NOMO-1 (cell line): ENCODE measurements at regions not wholly inside any gene's neighbourhood (a gene's known extent, or its start where the extent isn't known, plus 50 kb on each side); places are given as distances from the start of the nearest gene placed in this dataset.
"Not testable (repeated sequence)": the region's sequence is repeated elsewhere in the genome, so short reads cannot be mapped to it uniquely, and the experiment has no call there.

Source experiments
- DNase-seq, 2 experiments: peaks; one replicate each; lab custom pipeline; 2025; ENCODE audit not compliant: unreplicated experiment in 2 of 2; lab: John Stamatoyannopoulos, UW

- DNase-seq = no peak
These were observed 426.7 kb downstream of the TRIB2 start for GRCh38 chr2:13143451-13143850.

- no peak for DNase-seq
These were observed 440.2 kb downstream of the TRIB2 start for GRCh38 chr2:13156916-13157315.

- no peak for DNase-seq
These were observed 441.7 kb downstream of the TRIB2 start for GRCh38 chr2:13158466-13158865.

GRCh38 chr2:13180729-13181128, 464.0 kb downstream of the TRIB2 start:
- no peak for DNase-seq

GRCh38 chr2:13193075-13193474, 476.3 kb downstream of the TRIB2 start:
- peak; percentile 34 to 37 for DNase-seq

GRCh38 chr2:13193900-13194299, 477.2 kb downstream of the TRIB2 start:
- DNase-seq = peak in 1 of 2 experiments; percentile 45

- DNase-seq = no peak
These were observed 478.5 kb downstream of the TRIB2 start for GRCh38 chr2:13195270-13195669.

- no peak for DNase-seq
These were observed 480.5 kb downstream of the TRIB2 start for GRCh38 chr2:13197248-13197647.

GRCh38 chr2:13201924-13202323, 485.2 kb downstream of the TRIB2 start:
- DNase-seq = no peak

GRCh38 chr2:13212115-13212514, 495.4 kb downstream of the TRIB2 start:
- no peak for DNase-seq

- no peak for DNase-seq
These were observed 501.5 kb downstream of the TRIB2 start for GRCh38 chr2:13218205-13218604.

- no peak for DNase-seq
These were observed 510.8 kb downstream of the TRIB2 start for GRCh38 chr2:13227578-13227977.

- DNase-seq = no peak
These were observed 513.5 kb downstream of the TRIB2 start for GRCh38 chr2:13230221-13230620.

- no peak for DNase-seq
These were observed 523.3 kb downstream of the TRIB2 start for GRCh38 chr2:13240061-13240460.

- DNase-seq = no peak
These were observed 524.2 kb downstream of the TRIB2 start for GRCh38 chr2:13240789-13241487.

- peak; percentile 71 to 84 for DNase-seq
These were observed 535.9 kb downstream of the TRIB2 start for GRCh38 chr2:13252615-13253014.

- DNase-seq = peak; percentile 36 to 74
These were observed 538.7 kb downstream of the TRIB2 start for GRCh38 chr2:13255485-13255884.

GRCh38 chr2:13260402-13260801, 543.7 kb downstream of the TRIB2 start:
- no peak for DNase-seq

- DNase-seq = no peak
These were observed 549.4 kb downstream of the TRIB2 start for GRCh38 chr2:13266166-13266565.

GRCh38 chr2:13284688-13285087, 568.0 kb downstream of the TRIB2 start:
- DNase-seq = no peak

- DNase-seq = no peak
These were observed 572.6 kb downstream of the TRIB2 start for GRCh38 chr2:13289310-13289709.

- DNase-seq = not testable (repeated sequence)
These were observed 591.7 kb downstream of the TRIB2 start for GRCh38 chr2:13308478-13308805.

GRCh38 chr2:13308989-13309388, 592.3 kb downstream of the TRIB2 start:
- no peak for DNase-seq
